ENCODE measurements at regions not wholly inside any gene's neighbourhood (a gene's known extent, or its start where the extent isn't known, plus 50 kb on each side); places are given as distances from the start of the nearest gene placed in this dataset.
"Not testable (repeated sequence)": the region's sequence is repeated elsewhere in the genome, so short reads cannot be mapped to it uniquely, and the experiment has no call there.

- not testable (repeated sequence) for TF ChIP-seq SUZ12 (IDR thresholded peaks at IDR 0.05; ENCODE audit: extremely low read depth, insufficient read depth, insufficient read length); ZNF274 (IDR thresholded peaks at IDR 0.05; ENCODE audit: low read depth, low read length)
These were observed 338.1 kb downstream of the ANAPC1 start for GRCh38 chr2:111545723-111546431.

All from NT2/D1 (cell line).